ENCODE measurements at regions not wholly inside any gene's neighbourhood (a gene's known extent, or its start where the extent isn't known, plus 50 kb on each side); places are given as distances from the start of the nearest gene placed in this dataset.

GRCh38 chr9:7936163-7936562 is 136.6 kb upstream of the DMAC1 start:
- no peak for DNase-seq (ENCODE audit: low read depth)
- in situ Hi-C loops (cut with HindIII; ENCODE audit: low pct_unique_long_range_greater_than_20kb, low sequenced_read_pairs): no loop called here

- DNase-seq (ENCODE audit: low read depth): no peak
- in situ Hi-C loops (cut with HindIII; ENCODE audit: low pct_unique_long_range_greater_than_20kb, low sequenced_read_pairs): no loop called here
Observed at GRCh38 chr9:7935681-7936080, 136.1 kb upstream of the DMAC1 start.

GRCh38 chr9:7932767-7933166 is 133.2 kb upstream of the DMAC1 start:
- no peak for DNase-seq (ENCODE audit: low read depth)
- in situ Hi-C loops (cut with HindIII; ENCODE audit: low pct_unique_long_range_greater_than_20kb, low sequenced_read_pairs): no loop called here

GRCh38 chr9:7930613-7931012 is 131.0 kb upstream of the DMAC1 start:
- DNase-seq (ENCODE audit: low read depth): no peak
- in situ Hi-C loops (cut with HindIII; ENCODE audit: low pct_unique_long_range_greater_than_20kb, low sequenced_read_pairs): no loop called here

- DNase-seq (ENCODE audit: low read depth): no peak
- in situ Hi-C loops (cut with HindIII; ENCODE audit: low pct_unique_long_range_greater_than_20kb, low sequenced_read_pairs): no loop called here
Observed at GRCh38 chr9:7921545-7922197, 122.1 kb upstream of the DMAC1 start.

- DNase-seq (ENCODE audit: low read depth): no peak
- in situ Hi-C loops (cut with HindIII; ENCODE audit: low pct_unique_long_range_greater_than_20kb, low sequenced_read_pairs): no loop called here
Observed at GRCh38 chr9:7912037-7912535, 112.5 kb upstream of the DMAC1 start.

GRCh38 chr9:7910426-7911020 is 110.9 kb upstream of the DMAC1 start:
- in situ Hi-C loops (cut with HindIII; ENCODE audit: low pct_unique_long_range_greater_than_20kb, low sequenced_read_pairs): no loop called here
- no peak for DNase-seq (ENCODE audit: low read depth)

- in situ Hi-C loops (cut with HindIII; ENCODE audit: low pct_unique_long_range_greater_than_20kb, low sequenced_read_pairs): no loop called here
Observed at GRCh38 chr9:7909537-7909936, 110.0 kb upstream of the DMAC1 start.

GRCh38 chr9:7907551-7908337 is 108.2 kb upstream of the DMAC1 start:
- no peak for DNase-seq (ENCODE audit: low read depth)
- in situ Hi-C loops (cut with HindIII; ENCODE audit: low pct_unique_long_range_greater_than_20kb, low sequenced_read_pairs): no loop called here

More at GRCh38 chr9:7909537-7909936, 110.0 kb upstream of the DMAC1 start:
- DNase-seq (ENCODE audit: low read depth): no peak

- DNase-seq (ENCODE audit: low read depth): no peak
Observed at GRCh38 chr9:7906783-7907550, 107.4 kb upstream of the DMAC1 start.

GRCh38 chr9:7901621-7902020 is 102.0 kb upstream of the DMAC1 start:
- peak; percentile 2 for DNase-seq (ENCODE audit: low read depth)
- in situ Hi-C loops (cut with HindIII; ENCODE audit: low pct_unique_long_range_greater_than_20kb, low sequenced_read_pairs): no loop called here

More at GRCh38 chr9:7906783-7907550, 107.4 kb upstream of the DMAC1 start:
- in situ Hi-C loops (cut with HindIII; ENCODE audit: low pct_unique_long_range_greater_than_20kb, low sequenced_read_pairs): no loop called here

GRCh38 chr9:7900541-7900940 is 101.0 kb upstream of the DMAC1 start:
- no peak for DNase-seq (ENCODE audit: low read depth)
- in situ Hi-C loops (cut with HindIII; ENCODE audit: low pct_unique_long_range_greater_than_20kb, low sequenced_read_pairs): no loop called here

- in situ Hi-C loops (cut with HindIII; ENCODE audit: low pct_unique_long_range_greater_than_20kb, low sequenced_read_pairs): no loop called here
- no peak for DNase-seq (ENCODE audit: low read depth)
Observed at GRCh38 chr9:7899753-7900152, 100.2 kb upstream of the DMAC1 start.

GRCh38 chr9:7894231-7894630 is 94.7 kb upstream of the DMAC1 start:
- no peak for DNase-seq (ENCODE audit: low read depth)
- in situ Hi-C loops (cut with HindIII; ENCODE audit: low pct_unique_long_range_greater_than_20kb, low sequenced_read_pairs): no loop called here

- in situ Hi-C loops (cut with HindIII; ENCODE audit: low pct_unique_long_range_greater_than_20kb, low sequenced_read_pairs): no loop called here
- DNase-seq (ENCODE audit: low read depth): no peak
Observed at GRCh38 chr9:7892975-7893374, 93.4 kb upstream of the DMAC1 start.

GRCh38 chr9:7879551-7880245 is 80.1 kb upstream of the DMAC1 start:
- peak; percentile 65 for DNase-seq (ENCODE audit: low read depth)

GRCh38 chr9:7871977-7872730 is 72.6 kb upstream of the DMAC1 start:
- in situ Hi-C loops (cut with HindIII; ENCODE audit: low pct_unique_long_range_greater_than_20kb, low sequenced_read_pairs): no loop called here
- no peak for DNase-seq (ENCODE audit: low read depth)

More at GRCh38 chr9:7879551-7880245, 80.1 kb upstream of the DMAC1 start:
- in situ Hi-C loops (cut with HindIII; ENCODE audit: low pct_unique_long_range_greater_than_20kb, low sequenced_read_pairs): no loop called here

Data from Caki2 (cell line).